ENCODE measurements at regions not wholly inside any gene's neighbourhood (a gene's known extent, or its start where the extent isn't known, plus 50 kb on each side); places are given as distances from the start of the nearest gene placed in this dataset.
"Not testable (repeated sequence)": the region's sequence is repeated elsewhere in the genome, so short reads cannot be mapped to it uniquely, and the experiment has no call there.

DNA sequence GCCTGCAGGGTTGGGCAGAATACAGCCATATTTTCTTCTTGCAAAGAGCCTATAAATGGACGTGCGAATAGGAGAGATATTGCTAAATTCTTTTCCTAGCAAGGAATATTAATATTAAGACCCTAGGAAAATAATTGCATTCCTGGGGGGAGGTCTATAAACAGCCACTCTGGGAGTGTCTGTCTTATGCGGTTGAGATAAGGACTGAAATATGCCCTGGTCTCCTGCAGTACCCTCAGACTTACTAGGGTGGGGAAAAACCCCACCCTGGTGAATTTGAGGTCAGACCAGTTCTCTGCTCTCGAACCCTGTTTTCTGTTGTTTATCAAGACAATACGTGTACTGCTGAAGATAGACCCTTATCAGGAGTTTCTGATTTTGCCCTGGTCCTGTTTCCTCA lies 74.4 kb downstream of the GBP6 start:
- TF ChIP-seq, protein P1, sequence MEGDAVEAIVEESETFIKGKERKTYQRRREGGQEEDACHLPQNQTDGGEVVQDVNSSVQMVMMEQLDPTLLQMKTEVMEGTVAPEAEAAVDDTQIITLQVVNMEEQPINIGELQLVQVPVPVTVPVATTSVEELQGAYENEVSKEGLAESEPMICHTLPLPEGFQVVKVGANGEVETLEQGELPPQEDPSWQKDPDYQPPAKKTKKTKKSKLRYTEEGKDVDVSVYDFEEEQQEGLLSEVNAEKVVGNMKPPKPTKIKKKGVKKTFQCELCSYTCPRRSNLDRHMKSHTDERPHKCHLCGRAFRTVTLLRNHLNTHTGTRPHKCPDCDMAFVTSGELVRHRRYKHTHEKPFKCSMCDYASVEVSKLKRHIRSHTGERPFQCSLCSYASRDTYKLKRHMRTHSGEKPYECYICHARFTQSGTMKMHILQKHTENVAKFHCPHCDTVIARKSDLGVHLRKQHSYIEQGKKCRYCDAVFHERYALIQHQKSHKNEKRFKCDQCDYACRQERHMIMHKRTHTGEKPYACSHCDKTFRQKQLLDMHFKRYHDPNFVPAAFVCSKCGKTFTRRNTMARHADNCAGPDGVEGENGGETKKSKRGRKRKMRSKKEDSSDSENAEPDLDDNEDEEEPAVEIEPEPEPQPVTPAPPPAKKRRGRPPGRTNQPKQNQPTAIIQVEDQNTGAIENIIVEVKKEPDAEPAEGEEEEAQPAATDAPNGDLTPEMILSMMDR (conservative IDR thresholded peaks at IDR 0.05), result not testable (repeated sequence)
- not testable (repeated sequence) for TF ChIP-seq ZFX (IDR thresholded peaks at IDR 0.05)

Data from C4-2B (cell line).